ENCODE measurements at regions not wholly inside any gene's neighbourhood (a gene's known extent, or its start where the extent isn't known, plus 50 kb on each side); places are given as distances from the start of the nearest gene placed in this dataset.

DNA sequence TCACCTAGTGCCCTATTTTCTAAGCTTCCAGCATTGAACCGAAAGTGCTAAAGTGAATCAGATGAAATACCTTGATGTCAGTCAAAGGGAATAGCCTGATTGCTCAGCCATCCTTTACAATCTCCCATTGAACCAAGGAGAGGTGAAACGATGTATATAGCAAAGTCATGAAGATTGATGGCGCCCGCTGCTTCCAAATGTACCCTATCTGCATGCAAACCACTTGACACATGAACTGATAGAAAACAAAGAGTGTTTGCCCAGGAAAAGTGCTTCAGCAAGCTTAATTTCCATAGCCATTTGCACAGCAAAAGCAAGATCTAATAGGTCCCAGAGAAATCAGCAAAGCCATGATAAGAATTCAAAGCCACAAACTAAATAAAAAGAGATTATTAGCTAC is 624.9 kb upstream of the PCDH9 start:
- Histone ChIP-seq H3K79me2 (ENCODE audit: insufficient read depth) (no peaks in the 10 kb centered on the region), H3K9ac (no peak overlapping the region), H3K9me2 (no peaks in the 10 kb centered on the region), H3K27ac (ENCODE audit: low read depth in 2 of 2, low read length in 1 of 2) (no peak overlapping the region; a peak in 1 of 4 replicates), H3K4me3 (ENCODE audit: low read depth in 2 of 2, low read length in 1 of 2) (no peak overlapping the region), H2AFZ (ENCODE audit: low read depth) (no peak overlapping the region), H3K4me1 (ENCODE audit: control insufficient read depth in 1 of 2, insufficient read depth in 2 of 2, low read depth in 1 of 2, low read length in 1 of 2) (no peaks in the 10 kb centered on the region; a peak in 1 of 4 replicates), H4K20me1 (ENCODE audit: insufficient read depth) (no peaks in the 10 kb centered on the region), H3K4me2 (no peak overlapping the region), H3K27me3 (ENCODE audit: insufficient read depth) (no peaks in the 10 kb centered on the region), H3F3A (replicated peaks; ENCODE audit: insufficient read depth) (no peaks in the 10 kb centered on the region), H3K36me3 (replicated peaks in 1 of 2; ENCODE audit: control insufficient read depth in 1 of 2, insufficient read depth in 2 of 2, low read length in 1 of 2) (no peaks in the 10 kb centered on the region), H3K9me3 (no peaks in the 10 kb centered on the region)
- TF ChIP-seq TEAD4 (IDR thresholded peaks at IDR 0.05; ENCODE audit: borderline replicate concordance, insufficient read depth) (no peak), RXRA (IDR thresholded peaks at IDR 0.05; ENCODE audit: borderline replicate concordance, low read depth) (no peak), FOSL2 (IDR thresholded peaks at IDR 0.05; ENCODE audit: borderline replicate concordance, low read depth) (no peak), CHD2 (IDR thresholded peaks at IDR 0.05; ENCODE audit: low read length, partially characterized antibody) (no peak), RCOR1 (IDR thresholded peaks at IDR 0.05; ENCODE audit: low read length) (no peak), TCF12 (IDR thresholded peaks at IDR 0.05) (no peak), REST (IDR thresholded peaks at IDR 0.05; ENCODE audit: low read depth, low read length) (no peak), USF1 (IDR thresholded peaks at IDR 0.05; ENCODE audit: borderline replicate concordance, low read depth) (no peak), NFIC (IDR thresholded peaks at IDR 0.05; ENCODE audit: borderline replicate concordance) (no peak), TAF1 (IDR thresholded peaks at IDR 0.05; ENCODE audit: borderline replicate concordance, low read depth, low read length) (no peak), MAX (IDR thresholded peaks at IDR 0.05; ENCODE audit: low read depth) (no peak), RAD21 (IDR thresholded peaks at IDR 0.05; ENCODE audit: low read length) (no peak), SMC3 (IDR thresholded peaks at IDR 0.05; ENCODE audit: low read depth, low read length) (no peak), FOXJ3 (CRISPR knock-in tag; IDR thresholded peaks at IDR 0.05) (no peak)
- TF ChIP-seq, protein P1, sequence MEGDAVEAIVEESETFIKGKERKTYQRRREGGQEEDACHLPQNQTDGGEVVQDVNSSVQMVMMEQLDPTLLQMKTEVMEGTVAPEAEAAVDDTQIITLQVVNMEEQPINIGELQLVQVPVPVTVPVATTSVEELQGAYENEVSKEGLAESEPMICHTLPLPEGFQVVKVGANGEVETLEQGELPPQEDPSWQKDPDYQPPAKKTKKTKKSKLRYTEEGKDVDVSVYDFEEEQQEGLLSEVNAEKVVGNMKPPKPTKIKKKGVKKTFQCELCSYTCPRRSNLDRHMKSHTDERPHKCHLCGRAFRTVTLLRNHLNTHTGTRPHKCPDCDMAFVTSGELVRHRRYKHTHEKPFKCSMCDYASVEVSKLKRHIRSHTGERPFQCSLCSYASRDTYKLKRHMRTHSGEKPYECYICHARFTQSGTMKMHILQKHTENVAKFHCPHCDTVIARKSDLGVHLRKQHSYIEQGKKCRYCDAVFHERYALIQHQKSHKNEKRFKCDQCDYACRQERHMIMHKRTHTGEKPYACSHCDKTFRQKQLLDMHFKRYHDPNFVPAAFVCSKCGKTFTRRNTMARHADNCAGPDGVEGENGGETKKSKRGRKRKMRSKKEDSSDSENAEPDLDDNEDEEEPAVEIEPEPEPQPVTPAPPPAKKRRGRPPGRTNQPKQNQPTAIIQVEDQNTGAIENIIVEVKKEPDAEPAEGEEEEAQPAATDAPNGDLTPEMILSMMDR (IDR thresholded peaks at IDR 0.05), result no peak
- TF ChIP-seq, protein P2, sequence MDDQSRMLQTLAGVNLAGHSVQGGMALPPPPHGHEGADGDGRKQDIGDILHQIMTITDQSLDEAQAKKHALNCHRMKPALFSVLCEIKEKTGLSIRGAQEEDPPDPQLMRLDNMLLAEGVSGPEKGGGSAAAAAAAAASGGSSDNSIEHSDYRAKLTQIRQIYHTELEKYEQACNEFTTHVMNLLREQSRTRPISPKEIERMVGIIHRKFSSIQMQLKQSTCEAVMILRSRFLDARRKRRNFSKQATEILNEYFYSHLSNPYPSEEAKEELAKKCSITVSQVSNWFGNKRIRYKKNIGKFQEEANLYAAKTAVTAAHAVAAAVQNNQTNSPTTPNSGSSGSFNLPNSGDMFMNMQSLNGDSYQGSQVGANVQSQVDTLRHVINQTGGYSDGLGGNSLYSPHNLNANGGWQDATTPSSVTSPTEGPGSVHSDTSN (IDR thresholded peaks at IDR 0.05), result no peak
- WGBS (ENCODE audit: low lambda C conversion rate), result 72% methylated on average over 4 of the region's 4 CpGs
- CTCF ChIA-PET, result no interaction called here
- POLR2A ChIA-PET, result no interaction called here
- no peak for DNase-seq

Measured in SK-N-SH (cell line).